CD14-positive monocyte (primary cell): ENCODE measurements at regions not wholly inside any gene's neighbourhood (a gene's known extent, or its start where the extent isn't known, plus 50 kb on each side); places are given as distances from the start of the nearest gene placed in this dataset.

Experiments
- DNase-seq, 3 donors: peaks; one replicate each; pipeline ENCODE4 v3.0.0-alpha.2; 2011 to 2022
- H2AFZ ChIP-seq: 2 replicates; pipeline ENCODE4 v1.6.0; 2012; ENCODE audit warnings: mild to moderate bottlenecking, low read depth, low read length, inconsistent platforms; ENCODE audit not compliant: insufficient read depth, poor library complexity, severe bottlenecking
- H3K27ac ChIP-seq, 2 donors: 1 replicate in 1 of 2; 2 replicates in 1 of 2; pipeline ENCODE4 v1.5.1; 2012 to 2013; ENCODE audit warnings: low read length in 2 of 2, control low read depth in 1 of 2, inconsistent platforms in 1 of 2, low read depth in 1 of 2, mild to moderate bottlenecking in 1 of 2
- H3K27me3 ChIP-seq, 2 donors: one replicate each; pipeline versions ENCODE4 v1.6.0 to v1.6.1; 2011 to 2013; ENCODE audit warnings: low read length in 2 of 2; ENCODE audit not compliant: control insufficient read depth in 2 of 2, insufficient read depth in 2 of 2
- H3K36me3 ChIP-seq, 2 donors: replicated peaks in 1 of 2; 1 replicate in 1 of 2; 2 replicates in 1 of 2; pipeline versions ENCODE4 v1.5.1 to v1.6.1; 2012 to 2013; ENCODE audit warnings: low read length in 2 of 2, control low read depth in 1 of 2, inconsistent platforms in 1 of 2, mild to moderate bottlenecking in 1 of 2; ENCODE audit not compliant: insufficient read depth in 2 of 2, control insufficient read depth in 1 of 2
- H3K4me1 ChIP-seq, 2 donors: 1 replicate in 1 of 2; 2 replicates in 1 of 2; pipeline versions ENCODE4 v1.5.1 to v1.6.1; 2012 to 2013; ENCODE audit warnings: low read length in 2 of 2, control low read depth in 1 of 2, inconsistent platforms in 1 of 2, mild to moderate bottlenecking in 1 of 2, moderate library complexity in 1 of 2; ENCODE audit not compliant: insufficient read depth in 2 of 2, control insufficient read depth in 1 of 2
- H3K4me2 ChIP-seq: replicated peaks from 2 replicates; pipeline ENCODE3; 2012; ENCODE audit warnings: low read length, moderate library complexity, mild to moderate bottlenecking; ENCODE audit not compliant: poor library complexity, severe bottlenecking; ENCODE audit errors: extremely low read depth
- H3K4me3 ChIP-seq, 3 experiments: fragments of 200-600 bp in 1 of 3; sonication (generic) in 1 of 3; replicated peaks in 1 of 3; 1 replicate in 2 of 3; 2 replicates in 1 of 3; pipeline ENCODE4 v1.5.1; 2011 to 2013; ENCODE audit warnings: low read length in 3 of 3, mild to moderate bottlenecking in 3 of 3, control low read depth in 2 of 3, low read depth in 2 of 3, inconsistent platforms in 1 of 3, moderate library complexity in 1 of 3
- H3K79me2 ChIP-seq: 2 replicates; pipeline ENCODE4 v1.6.0; 2012; ENCODE audit warnings: mild to moderate bottlenecking, control low read depth, inconsistent platforms, low read length, moderate library complexity; ENCODE audit not compliant: insufficient read depth
- H3K9ac ChIP-seq: 2 replicates; pipeline ENCODE4 v1.6.0; 2017; ENCODE audit warnings: low read length, mild to moderate bottlenecking; ENCODE audit not compliant: insufficient read depth, poor library complexity, severe bottlenecking
- H3K9me3 ChIP-seq, 2 donors: replicated peaks in 1 of 2; 1 replicate in 1 of 2; 2 replicates in 1 of 2; pipeline versions ENCODE4 v1.5.1 to v1.6.1; 2012 to 2013; ENCODE audit warnings: low read length in 2 of 2, control low read depth in 1 of 2; ENCODE audit not compliant: control insufficient read depth in 1 of 2, insufficient read depth in 1 of 2
- H4K20me1 ChIP-seq: 2 replicates; pipeline ENCODE4 v1.6.0; 2012; ENCODE audit warnings: mild to moderate bottlenecking, low read length, control low read depth, moderate library complexity; ENCODE audit not compliant: insufficient read depth
- H3K27ac Mint-ChIP-seq, 7 donors: one replicate each; pipeline ENCODE4 v1.8.0; 2020; ENCODE audit warnings: mild to moderate bottlenecking in 7 of 7, mixed read lengths in 7 of 7, moderate library complexity in 6 of 7, inconsistent platforms in 2 of 7
- H3K27me3 Mint-ChIP-seq, 3 donors: one replicate each; pipeline ENCODE4 v1.8.0; 2021 to 2022; ENCODE audit warnings: low read depth in 3 of 3, mild to moderate bottlenecking in 3 of 3, mixed read lengths in 3 of 3, moderate library complexity in 3 of 3, inconsistent platforms in 1 of 3
- H3K36me3 Mint-ChIP-seq, 2 donors: one replicate each; pipeline ENCODE4 v1.8.0; 2020; ENCODE audit warnings: mixed read lengths in 2 of 2, inconsistent platforms in 1 of 2, mild to moderate bottlenecking in 1 of 2
- H3K4me1 Mint-ChIP-seq: one replicate; pipeline ENCODE4 v1.8.0; 2020; ENCODE audit warnings: mild to moderate bottlenecking, mixed read lengths
- H3K4me3 Mint-ChIP-seq, 2 donors: one replicate each; pipeline ENCODE4 v1.8.0; 2020; ENCODE audit warnings: mild to moderate bottlenecking in 2 of 2, mixed read lengths in 2 of 2, moderate library complexity in 1 of 2
- H3K9me3 Mint-ChIP-seq, 7 donors: one replicate each; pipeline ENCODE4 v1.8.0; 2020 to 2022; ENCODE audit warnings: mixed read lengths in 7 of 7, mild to moderate bottlenecking in 6 of 7, moderate library complexity in 6 of 7, inconsistent platforms in 2 of 7
- CTCF ChIP-seq: fragments of 200-600 bp; IDR thresholded peaks from one replicate; pipeline ENCODE4 v1.8.0; 2022; ENCODE audit warnings: antibody characterized with exemption, mild to moderate bottlenecking
- WGBS: methylation state at CpG from one replicate; pipeline ENCODE4 v1.1.5; 2013; ENCODE audit warnings: missing lambda C conversion rate; ENCODE audit not compliant: insufficient coverage; 5-methylcytosine and 5-hydroxymethylcytosine counted together
- intact Hi-C, 2 donors: fragments of 100-400 bp; cut with micrococcal nuclease; formaldehyde crosslinking; loops; one replicate each; pipeline versions ENCODE4 v1.15.0 to v1.15.1; 2023

- H3K9me3 Mint-ChIP-seq, result peaks cover 3 to 12% (median 9%) of the 10 kb centered on the region in 7 donors
- H3K79me2 ChIP-seq, result no peaks in the 10 kb centered on the region
- no peaks in the 10 kb centered on the region for H4K20me1 ChIP-seq
- peaks cover 2 to 6% (median 2%) of the 10 kb centered on the region in 3 donors for H3K27me3 Mint-ChIP-seq
- H3K4me2 ChIP-seq, result no peak overlapping the region
- peaks cover 0 to 6% of the 10 kb centered on the region in 2 donors for H3K9me3 ChIP-seq
- no peaks in the 10 kb centered on the region for H3K27me3 ChIP-seq
- no peaks in the 10 kb centered on the region for H3K4me1 Mint-ChIP-seq
- intact Hi-C loops, result no loop called here
- TF ChIP-seq CTCF, result no peak
- DNase-seq, result no peak
- no CpG with 5 or more reads among the region's 1 CpG for WGBS
- no peak overlapping the region for H3K27ac Mint-ChIP-seq
- H3K4me1 ChIP-seq, result no peaks in the 10 kb centered on the region
- H3K27ac ChIP-seq, result no peak overlapping the region
- no peaks in the 10 kb centered on the region for H3K36me3 Mint-ChIP-seq
- no peaks in the 10 kb centered on the region for H3K36me3 ChIP-seq
- no peak overlapping the region for H3K4me3 ChIP-seq
- H3K9ac ChIP-seq, result no peak overlapping the region
- no peak overlapping the region for H2AFZ ChIP-seq
- no peak overlapping the region for H3K4me3 Mint-ChIP-seq
Measured at GRCh38 chr15:95425859-95426258, 904.6 kb upstream of the NR2F2 start.

DNA sequence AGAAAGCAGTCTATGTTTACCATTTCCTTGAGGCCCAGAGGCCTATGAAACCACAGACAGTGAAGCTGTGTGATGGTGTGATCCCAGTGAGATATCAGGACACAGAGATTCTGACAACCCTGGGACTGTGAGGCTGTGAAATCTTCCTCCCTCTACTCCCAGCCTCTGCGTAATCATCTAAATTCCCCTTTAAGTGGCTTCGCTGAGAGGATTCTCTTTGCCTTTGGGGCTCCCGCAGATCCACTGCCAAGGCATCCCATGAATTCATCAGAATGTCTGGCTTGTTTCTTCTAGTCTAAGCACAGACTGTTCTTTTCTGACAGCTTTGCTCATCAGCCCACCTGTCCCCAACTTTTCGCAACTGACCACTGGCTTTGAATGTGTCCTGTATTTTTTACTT, 901.2 kb upstream of the NR2F2 start:
- Histone ChIP-seq H3K27me3 (no peaks in the 10 kb centered on the region), H3K79me2 (no peaks in the 10 kb centered on the region), H3K9me3 (no peaks in the 10 kb centered on the region), H3K4me2 (no peak overlapping the region), H3K36me3 (no peaks in the 10 kb centered on the region), H3K9ac (no peak overlapping the region), H3K27ac (no peak overlapping the region), H3K4me1 (no peaks in the 10 kb centered on the region), H3K4me3 (no peak overlapping the region), H2AFZ (no peak overlapping the region), H4K20me1 (no peaks in the 10 kb centered on the region)
- TF ChIP-seq CTCF, result no peak
- intact Hi-C loops, result no loop called here
- no peak overlapping the region for H3K4me3 Mint-ChIP-seq
- peaks cover 2 to 3% (median 2%) of the 10 kb centered on the region in 3 donors for H3K27me3 Mint-ChIP-seq
- no peak for DNase-seq
- H3K9me3 Mint-ChIP-seq, result peaks cover 1 to 6% (median 4%) of the 10 kb centered on the region in 7 donors
- H3K4me1 Mint-ChIP-seq, result no peaks in the 10 kb centered on the region
- 87% methylated on average over 3 of the region's 4 CpGs for WGBS
- H3K36me3 Mint-ChIP-seq, result no peaks in the 10 kb centered on the region
- no peak overlapping the region for H3K27ac Mint-ChIP-seq
